Lung (tissue), 11 donors: ENCODE measurements at regions not wholly inside any gene's neighbourhood (a gene's known extent, or its start where the extent isn't known, plus 50 kb on each side); places are given as distances from the start of the nearest gene placed in this dataset.

Experiments
- ATAC-seq: fragments of 200-7000 bp; cut with Tn5 transposase; one replicate; pipeline ENCODE4 v1.9.1; 2020; ENCODE audit warnings: moderate number of reproducible peaks; ENCODE audit not compliant: insufficient read depth, low FRiP score
- DNase-seq, 3 donors: peaks; one replicate each; pipeline ENCODE4 v3.0.0-alpha.2; 2013 to 2017
- H3K27ac ChIP-seq, 2 donors: one replicate each; pipeline ENCODE4 v1.5.1; 2013; ENCODE audit warnings: mild to moderate bottlenecking in 2 of 2, moderate library complexity in 2 of 2, control low read depth in 1 of 2, inconsistent platforms in 1 of 2, low read depth in 1 of 2, low read length in 1 of 2
- H3K27me3 ChIP-seq, 3 donors: one replicate each; pipeline ENCODE4 v1.5.1; 2013; ENCODE audit warnings: low read length in 2 of 3; ENCODE audit not compliant: control insufficient read depth in 3 of 3, insufficient read depth in 3 of 3
- H3K36me3 ChIP-seq, 4 donors: one replicate each; pipeline ENCODE4 v1.5.1; 2013; ENCODE audit warnings: low read length in 4 of 4, mild to moderate bottlenecking in 1 of 4, moderate library complexity in 1 of 4; ENCODE audit not compliant: control insufficient read depth in 4 of 4, insufficient read depth in 4 of 4
- H3K4me1 ChIP-seq, 5 donors: one replicate each; pipeline ENCODE4 v1.5.1; 2013; ENCODE audit warnings: low read length in 5 of 5, mild to moderate bottlenecking in 2 of 5, moderate library complexity in 1 of 5; ENCODE audit not compliant: control insufficient read depth in 5 of 5, insufficient read depth in 5 of 5
- H3K4me3 ChIP-seq: one replicate; pipeline ENCODE4 v1.5.1; 2013; ENCODE audit warnings: mild to moderate bottlenecking, control low read depth, moderate library complexity
- H3K9ac ChIP-seq, 2 donors: one replicate each; pipeline ENCODE4 v1.5.1; 2013; ENCODE audit warnings: low read length in 2 of 2, control low read depth in 1 of 2; ENCODE audit not compliant: insufficient read depth in 1 of 2
- H3K9me3 ChIP-seq, 4 donors: one replicate each; pipeline ENCODE4 v1.5.1; 2013; ENCODE audit warnings: low read length in 3 of 4, mild to moderate bottlenecking in 1 of 4, moderate library complexity in 1 of 4; ENCODE audit not compliant: control insufficient read depth in 4 of 4, insufficient read depth in 3 of 4
- WGBS, 2 donors: extraction: QIAGEN DNeasy Blood & Tissue Kit; methylation state at CpG; one replicate each; pipeline ENCODE4 v1.1.7; 2013; 5-methylcytosine and 5-hydroxymethylcytosine counted together
- TF ChIP-seq, protein P1 (sequence below): IDR thresholded peaks from 2 replicates; pipeline ENCODE4 v1.5.1; 2012; ENCODE audit warnings: mild to moderate bottlenecking; ENCODE audit errors: control extremely low read depth, extremely low read depth
- donor health status: control.
- donor health status: control.
- donor health status: Bipolar disorder and iron deficiency.
- donor health status: healthy.
- donor health status: DM: yes; HTN: yes; CAD: no.

GRCh38 chr6:1075444-1075843, 236.5 kb upstream of the FOXQ1 start:
- Histone ChIP-seq H3K4me3 (no peak overlapping the region), H3K36me3 (no peaks in the 10 kb centered on the region), H3K9me3 (no peaks in the 10 kb centered on the region), H3K4me1 (peaks cover 0 to 23% (median 0%) of the 10 kb centered on the region in 5 donors), H3K27ac (no peak overlapping the region), H3K9ac (no peak overlapping the region), H3K27me3 (no peaks in the 10 kb centered on the region)
- ATAC-seq, result no peak
- DNase-seq, result no peak
- TF ChIP-seq, protein P1, sequence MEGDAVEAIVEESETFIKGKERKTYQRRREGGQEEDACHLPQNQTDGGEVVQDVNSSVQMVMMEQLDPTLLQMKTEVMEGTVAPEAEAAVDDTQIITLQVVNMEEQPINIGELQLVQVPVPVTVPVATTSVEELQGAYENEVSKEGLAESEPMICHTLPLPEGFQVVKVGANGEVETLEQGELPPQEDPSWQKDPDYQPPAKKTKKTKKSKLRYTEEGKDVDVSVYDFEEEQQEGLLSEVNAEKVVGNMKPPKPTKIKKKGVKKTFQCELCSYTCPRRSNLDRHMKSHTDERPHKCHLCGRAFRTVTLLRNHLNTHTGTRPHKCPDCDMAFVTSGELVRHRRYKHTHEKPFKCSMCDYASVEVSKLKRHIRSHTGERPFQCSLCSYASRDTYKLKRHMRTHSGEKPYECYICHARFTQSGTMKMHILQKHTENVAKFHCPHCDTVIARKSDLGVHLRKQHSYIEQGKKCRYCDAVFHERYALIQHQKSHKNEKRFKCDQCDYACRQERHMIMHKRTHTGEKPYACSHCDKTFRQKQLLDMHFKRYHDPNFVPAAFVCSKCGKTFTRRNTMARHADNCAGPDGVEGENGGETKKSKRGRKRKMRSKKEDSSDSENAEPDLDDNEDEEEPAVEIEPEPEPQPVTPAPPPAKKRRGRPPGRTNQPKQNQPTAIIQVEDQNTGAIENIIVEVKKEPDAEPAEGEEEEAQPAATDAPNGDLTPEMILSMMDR, result no peak
- WGBS, 2 donors, result 32 to 39% methylated on average over 4 of the region's 4 CpGs

GRCh38 chr6:1070085-1070521, 241.8 kb upstream of the FOXQ1 start:
- peaks cover 0 to 7% (median 0%) of the 10 kb centered on the region in 5 donors for H3K4me1 ChIP-seq

GRCh38 chr6:1068905-1069304, 243.0 kb upstream of the FOXQ1 start:
- DNase-seq (no peak), ATAC-seq (no peak)
- H3K27me3 ChIP-seq, result no peaks in the 10 kb centered on the region
- no peaks in the 10 kb centered on the region for H3K36me3 ChIP-seq
- no peak overlapping the region for H3K9ac ChIP-seq
- peaks cover 0 to 2% (median 0%) of the 10 kb centered on the region in 4 donors for H3K9me3 ChIP-seq
- 92 to 95% methylated on average over 7 of the region's 7 CpGs for WGBS, 2 donors
- TF ChIP-seq, protein P1, result no peak
- no peak overlapping the region for H3K4me3 ChIP-seq
- no peak overlapping the region for H3K27ac ChIP-seq
- H3K4me1 ChIP-seq, result peaks cover 0 to 7% (median 0%) of the 10 kb centered on the region in 5 donors

More at GRCh38 chr6:1070085-1070521, 241.8 kb upstream of the FOXQ1 start:
- peaks cover 0 to 2% (median 0%) of the 10 kb centered on the region in 4 donors for H3K9me3 ChIP-seq
- no peaks in the 10 kb centered on the region for H3K36me3 ChIP-seq
- no peak overlapping the region for H3K4me3 ChIP-seq
- no peak for DNase-seq
- H3K27me3 ChIP-seq, result no peaks in the 10 kb centered on the region
- WGBS, 2 donors, result 36 to 44% methylated on average over 12 of the region's 12 CpGs
- TF ChIP-seq, protein P1, result no peak
- no peak overlapping the region for H3K27ac ChIP-seq
- no peak overlapping the region for H3K9ac ChIP-seq
- ATAC-seq, result no peak

DNA sequence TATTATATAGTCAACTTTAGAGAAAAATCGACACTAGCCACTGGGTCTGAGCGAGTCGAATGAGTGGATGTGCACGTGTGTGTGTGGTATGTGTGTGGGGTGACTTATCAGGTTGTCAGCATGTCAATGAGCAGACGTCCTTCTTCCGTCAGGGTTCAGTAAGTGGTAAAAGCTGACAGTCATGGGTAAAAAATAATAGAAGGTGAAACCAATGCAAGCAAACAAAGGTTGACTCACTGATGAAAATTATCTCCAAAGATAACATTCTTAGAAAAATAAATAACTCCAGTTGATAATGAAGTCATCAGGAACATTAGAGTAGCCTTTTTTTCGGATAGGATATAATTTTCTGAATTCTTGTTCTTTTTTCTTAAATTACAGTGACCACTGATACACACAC, 243.8 kb upstream of the FOXQ1 start:
- H3K27me3 ChIP-seq, result no peaks in the 10 kb centered on the region
- 89% methylated on average over 7 of the region's 7 CpGs for WGBS, 2 donors
- H3K27ac ChIP-seq, result no peak overlapping the region
- H3K36me3 ChIP-seq, result no peaks in the 10 kb centered on the region
- H3K9ac ChIP-seq, result no peak overlapping the region
- peaks cover 0 to 2% (median 0%) of the 10 kb centered on the region in 4 donors for H3K9me3 ChIP-seq
- no peak overlapping the region for H3K4me3 ChIP-seq
- ATAC-seq (no peak), DNase-seq (no peak)
- peaks cover 0 to 7% (median 0%) of the 10 kb centered on the region in 5 donors for H3K4me1 ChIP-seq
- TF ChIP-seq, protein P1, result no peak
